Ovary (tissue), 7 donors: ENCODE measurements at regions not wholly inside any gene's neighbourhood (a gene's known extent, or its start where the extent isn't known, plus 50 kb on each side); places are given as distances from the start of the nearest gene placed in this dataset.

Experiments
- DNase-seq, 5 donors: peaks; one replicate each; pipeline ENCODE4 v3.0.0-alpha.2; 2019 to 2020
- H3K27ac ChIP-seq, 2 donors: fragments of 200-600 bp; one replicate each; pipeline versions ENCODE4 v1.5.1 to v1.8.0; 2019 to 2022
- H3K27me3 ChIP-seq: fragments of 200-600 bp; one replicate; pipeline ENCODE4 v1.8.0; 2022
- H3K36me3 ChIP-seq: fragments of 200-600 bp; sonication (generic); one replicate; pipeline ENCODE4 v1.5.1; 2019
- H3K4me1 ChIP-seq: one replicate; pipeline ENCODE4 v1.8.1; 2013; ENCODE audit warnings: mild to moderate bottlenecking, moderate library complexity; ENCODE audit not compliant: insufficient read depth
- H3K4me3 ChIP-seq: fragments of 200-600 bp; sonication (generic); one replicate; pipeline ENCODE4 v1.5.1; 2017
- H3K9me3 ChIP-seq, 2 donors: fragments of 200-600 bp in 1 of 2; sonication (generic) in 1 of 2; one replicate each; pipeline versions ENCODE4 v1.5.1 to v1.8.1; 2013 to 2019; ENCODE audit warnings: mild to moderate bottlenecking in 1 of 2, moderate library complexity in 1 of 2
- EP300 ChIP-seq: sonication (generic); formaldehyde crosslinking; IDR thresholded peaks from one replicate; pipeline ENCODE4 v1.6.1; 2017; ENCODE audit warnings: antibody characterized with exemption
- POLR2A ChIP-seq: fragments of 450-650 bp; IDR thresholded peaks from one replicate; pipeline ENCODE4 v1.6.1; 2017; ENCODE audit warnings: antibody characterized with exemption, mild to moderate bottlenecking, moderate library complexity
- WGBS, 3 donors: extraction: QIAGEN DNeasy Blood & Tissue Kit in 1 of 3; methylation state at CpG; one replicate each; pipeline versions ENCODE4 v1.1.5 to v1.1.7; 2013 to 2017; 5-methylcytosine and 5-hydroxymethylcytosine counted together
- intact Hi-C, 4 donors: fragments of 100-400 bp; cut with DNase I; formaldehyde crosslinking; loops; one replicate each; pipeline versions ENCODE4 v1.11.0 to v1.15.1; 2022 to 2023
- TF ChIP-seq, protein P1 (sequence below), 3 donors: fragments of 450-650 bp in 2 of 3; fragments of 200-600 bp in 1 of 3; IDR thresholded peaks; one replicate each; pipeline versions ENCODE4 v1.5.1 to v1.8.0; 2016 to 2022; ENCODE audit warnings: antibody characterized with exemption in 3 of 3, mild to moderate bottlenecking in 1 of 3
- donor health status: DM: no; HTN: no; CAD: no; lungs with moderate emphysema.
- donor health status: DM: no; HTN: no; CAD: no.
- donor health status: Bipolar disorder and iron deficiency.
- donor health status: DM: no; HTN: no; CAD: no.
- donor health status: DM: yes; HTN: yes; CAD: no.

DNA sequence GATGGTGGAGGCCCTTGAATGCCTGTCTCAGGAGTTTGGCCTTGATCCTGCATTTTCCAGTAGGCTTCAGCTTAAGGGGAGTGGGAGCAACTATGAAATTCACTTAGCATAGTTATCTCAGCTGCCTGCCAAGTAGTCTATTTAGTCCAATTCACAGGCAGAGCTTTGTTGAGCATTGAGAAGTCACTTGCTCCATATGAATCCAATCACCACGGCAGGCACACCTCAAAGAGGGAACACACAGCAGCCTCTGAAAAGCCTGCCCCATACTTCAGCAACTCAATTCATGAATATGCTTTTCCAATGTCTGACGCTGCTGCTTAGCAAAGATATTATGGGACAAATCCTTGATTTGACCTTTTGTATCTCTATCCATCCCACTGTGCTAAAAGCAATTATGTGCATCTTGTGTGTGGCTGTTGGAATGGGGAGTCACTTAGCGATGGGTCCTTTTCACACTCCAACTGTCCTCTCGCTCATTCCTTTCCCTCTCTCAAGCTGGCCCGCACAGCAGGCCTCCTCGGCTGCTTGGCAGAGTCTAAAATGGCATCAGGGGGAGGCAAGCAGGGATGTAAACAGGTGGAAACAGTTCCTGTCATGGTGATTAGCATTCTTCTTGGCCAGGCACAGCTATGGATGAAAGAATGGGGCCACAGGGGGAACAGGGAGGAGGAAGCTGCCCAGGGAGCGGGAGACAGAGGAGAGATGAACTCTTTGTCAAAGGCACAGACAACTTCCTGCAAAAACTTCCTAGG, 56.0 kb upstream of the LRPPRC start:
- TF ChIP-seq, protein P1, sequence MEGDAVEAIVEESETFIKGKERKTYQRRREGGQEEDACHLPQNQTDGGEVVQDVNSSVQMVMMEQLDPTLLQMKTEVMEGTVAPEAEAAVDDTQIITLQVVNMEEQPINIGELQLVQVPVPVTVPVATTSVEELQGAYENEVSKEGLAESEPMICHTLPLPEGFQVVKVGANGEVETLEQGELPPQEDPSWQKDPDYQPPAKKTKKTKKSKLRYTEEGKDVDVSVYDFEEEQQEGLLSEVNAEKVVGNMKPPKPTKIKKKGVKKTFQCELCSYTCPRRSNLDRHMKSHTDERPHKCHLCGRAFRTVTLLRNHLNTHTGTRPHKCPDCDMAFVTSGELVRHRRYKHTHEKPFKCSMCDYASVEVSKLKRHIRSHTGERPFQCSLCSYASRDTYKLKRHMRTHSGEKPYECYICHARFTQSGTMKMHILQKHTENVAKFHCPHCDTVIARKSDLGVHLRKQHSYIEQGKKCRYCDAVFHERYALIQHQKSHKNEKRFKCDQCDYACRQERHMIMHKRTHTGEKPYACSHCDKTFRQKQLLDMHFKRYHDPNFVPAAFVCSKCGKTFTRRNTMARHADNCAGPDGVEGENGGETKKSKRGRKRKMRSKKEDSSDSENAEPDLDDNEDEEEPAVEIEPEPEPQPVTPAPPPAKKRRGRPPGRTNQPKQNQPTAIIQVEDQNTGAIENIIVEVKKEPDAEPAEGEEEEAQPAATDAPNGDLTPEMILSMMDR (IDR thresholded peaks at IDR 0.05), result no peak
- no peak for TF ChIP-seq EP300
- TF ChIP-seq POLR2A, result no peak
- intact Hi-C loops, result no loop called here
- no peak for DNase-seq
- Histone ChIP-seq H3K9me3 (no peaks in the 10 kb centered on the region), H3K27me3 (no peaks in the 10 kb centered on the region), H3K27ac (no peak overlapping the region), H3K36me3 (no peaks in the 10 kb centered on the region), H3K4me3 (no peak overlapping the region), H3K4me1 (no peaks in the 10 kb centered on the region)
- 66 to 74% (median 70%) methylated on average over 7 of the region's 7 CpGs for WGBS, 3 donors

DNA sequence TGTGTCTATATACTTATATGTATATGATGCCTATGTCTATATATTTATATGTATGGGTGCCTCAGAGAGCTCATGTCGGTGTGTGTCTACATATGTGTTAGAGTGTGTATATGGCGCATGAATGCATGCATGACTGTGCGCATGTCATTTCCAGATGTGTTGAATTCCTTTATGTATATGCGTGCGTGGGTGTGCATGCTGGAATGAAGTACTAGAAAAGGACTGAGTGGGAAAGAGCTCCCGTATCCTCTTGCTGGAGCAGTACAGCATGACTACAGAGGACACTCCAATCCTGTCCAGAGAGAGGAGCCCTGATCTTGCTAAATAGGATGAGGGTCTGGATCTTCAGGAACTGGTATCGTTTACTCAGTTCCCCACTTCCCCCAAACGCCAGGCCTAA, 56.8 kb upstream of the LRPPRC start:
- TF ChIP-seq EP300 (no peak), POLR2A (no peak)
- TF ChIP-seq, protein P1 (IDR thresholded peaks at IDR 0.05), result no peak
- Histone ChIP-seq H3K36me3 (no peaks in the 10 kb centered on the region), H3K27ac (no peak overlapping the region), H3K27me3 (no peaks in the 10 kb centered on the region), H3K4me1 (no peaks in the 10 kb centered on the region), H3K4me3 (no peak overlapping the region), H3K9me3 (no peaks in the 10 kb centered on the region)
- no peak for DNase-seq
- 84 to 86% (median 86%) methylated on average over 8 of the region's 8 CpGs for WGBS, 3 donors
- intact Hi-C loops, result no loop called here

DNA sequence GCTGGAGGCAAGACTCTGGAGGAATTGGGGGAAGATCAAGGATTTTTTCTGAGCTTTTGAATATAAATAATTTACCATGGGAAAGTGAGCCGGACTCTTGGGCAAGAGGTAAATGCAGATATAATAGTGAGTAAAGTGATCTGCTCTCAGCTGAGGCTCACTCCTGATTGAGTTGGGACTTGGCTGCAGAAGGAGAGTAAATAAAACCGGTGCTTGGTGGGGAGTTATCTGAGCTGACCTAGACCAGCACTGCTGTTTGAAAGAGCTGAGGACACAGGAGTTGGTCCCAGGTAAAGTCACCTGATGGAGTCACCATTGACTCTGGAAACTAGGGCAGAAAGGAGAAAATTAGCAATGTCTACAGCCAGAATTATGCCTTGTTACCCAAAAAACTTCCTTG, 57.3 kb upstream of the LRPPRC start:
- TF ChIP-seq, protein P1 (IDR thresholded peaks at IDR 0.05), result no peak
- Histone ChIP-seq H3K4me3 (no peak overlapping the region), H3K27ac (no peak overlapping the region), H3K9me3 (no peaks in the 10 kb centered on the region), H3K36me3 (no peaks in the 10 kb centered on the region), H3K27me3 (no peaks in the 10 kb centered on the region), H3K4me1 (no peaks in the 10 kb centered on the region)
- no peak for DNase-seq
- intact Hi-C loops, result no loop called here
- WGBS, 3 donors, result 54 to 79% (median 66%) methylated on average over 2 of the region's 2 CpGs

DNA sequence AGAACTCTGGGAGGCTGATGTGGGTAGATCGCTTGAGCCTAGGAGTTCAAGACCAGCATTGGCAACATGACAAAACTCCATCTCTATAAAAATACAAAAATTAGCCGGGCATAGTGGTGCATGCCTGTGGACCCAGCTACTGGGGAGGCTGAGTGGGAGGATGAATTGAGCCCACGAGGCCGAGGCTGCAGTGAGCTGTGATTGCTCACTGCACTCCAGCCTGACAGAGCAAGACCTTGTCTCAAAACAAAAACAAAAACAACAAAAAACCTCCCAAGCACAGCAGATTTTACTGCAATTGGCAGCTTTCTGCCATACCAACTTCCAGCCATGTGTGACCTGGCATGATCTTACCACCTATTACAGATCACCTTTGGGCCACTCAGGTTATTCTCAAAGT, 57.7 kb upstream of the LRPPRC start:
- no peak for DNase-seq
- Histone ChIP-seq H3K27ac (no peak overlapping the region), H3K4me1 (no peaks in the 10 kb centered on the region), H3K9me3 (no peaks in the 10 kb centered on the region), H3K27me3 (no peaks in the 10 kb centered on the region), H3K4me3 (no peak overlapping the region), H3K36me3 (no peaks in the 10 kb centered on the region)
- intact Hi-C loops, result no loop called here
- WGBS, 3 donors, result 54 to 58% (median 56%) methylated on average over 4 of the region's 4 CpGs
- TF ChIP-seq POLR2A (no peak), EP300 (no peak)

DNA sequence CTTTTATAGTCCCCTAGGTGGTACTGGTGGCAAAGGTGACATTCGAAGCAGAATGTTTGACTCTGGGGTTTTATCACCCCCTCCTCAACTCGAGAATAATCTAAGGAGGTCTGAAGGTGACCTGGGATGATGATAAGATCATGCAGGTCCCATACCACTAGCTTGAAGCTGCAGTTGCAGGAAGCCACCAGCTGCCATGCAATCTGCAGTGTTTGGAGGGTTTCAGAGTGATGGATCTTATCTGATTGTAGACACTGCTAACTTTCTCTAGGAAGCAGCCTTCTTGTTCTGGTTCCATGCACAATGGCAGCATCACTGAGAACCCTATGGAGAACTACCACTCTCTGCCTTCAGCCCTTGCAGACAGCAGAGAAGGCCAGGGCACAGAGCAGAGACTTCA, 59.4 kb upstream of the LRPPRC start:
- DNase-seq, result no peak
- WGBS, 3 donors, result 45 to 49% (median 48%) methylated on average over 2 of the region's 2 CpGs
- Histone ChIP-seq H3K9me3 (no peaks in the 10 kb centered on the region), H3K27me3 (no peaks in the 10 kb centered on the region), H3K4me1 (no peaks in the 10 kb centered on the region), H3K36me3 (no peaks in the 10 kb centered on the region), H3K4me3 (no peak overlapping the region), H3K27ac (no peak overlapping the region)
- intact Hi-C loops, result no loop called here
- TF ChIP-seq EP300 (no peak), POLR2A (no peak)
- TF ChIP-seq, protein P1 (IDR thresholded peaks at IDR 0.05), result no peak
